ENCODE measurements at regions not wholly inside any gene's neighbourhood (a gene's known extent, or its start where the extent isn't known, plus 50 kb on each side); places are given as distances from the start of the nearest gene placed in this dataset.
"Not testable (repeated sequence)": the region's sequence is repeated elsewhere in the genome, so short reads cannot be mapped to it uniquely, and the experiment has no call there.

DNA sequence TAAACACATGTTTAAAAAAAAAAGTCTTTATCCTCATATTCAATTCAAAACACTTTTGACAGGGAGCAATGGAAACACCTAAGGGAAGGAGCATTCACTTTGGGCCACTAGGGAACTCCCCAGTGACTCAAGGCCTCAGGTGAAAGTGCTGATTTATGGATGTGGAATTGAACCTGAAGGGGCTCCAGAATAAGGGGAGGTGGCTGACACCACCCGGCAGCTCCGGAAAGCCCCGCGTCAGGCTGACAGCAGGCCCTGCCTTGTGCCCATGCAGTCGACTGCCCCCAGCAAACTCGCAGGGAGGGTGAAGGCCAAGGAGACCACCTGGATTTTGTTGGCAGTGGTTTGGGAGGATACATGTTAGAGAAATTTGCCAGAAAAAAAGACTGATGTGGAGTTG, 275.3 kb upstream of the NCKAP5 start:
- no peak for DNase-seq

GRCh38 chr2:133844214-133844892, 276.1 kb upstream of the NCKAP5 start:
- peak; percentile 68 for DNase-seq

DNA sequence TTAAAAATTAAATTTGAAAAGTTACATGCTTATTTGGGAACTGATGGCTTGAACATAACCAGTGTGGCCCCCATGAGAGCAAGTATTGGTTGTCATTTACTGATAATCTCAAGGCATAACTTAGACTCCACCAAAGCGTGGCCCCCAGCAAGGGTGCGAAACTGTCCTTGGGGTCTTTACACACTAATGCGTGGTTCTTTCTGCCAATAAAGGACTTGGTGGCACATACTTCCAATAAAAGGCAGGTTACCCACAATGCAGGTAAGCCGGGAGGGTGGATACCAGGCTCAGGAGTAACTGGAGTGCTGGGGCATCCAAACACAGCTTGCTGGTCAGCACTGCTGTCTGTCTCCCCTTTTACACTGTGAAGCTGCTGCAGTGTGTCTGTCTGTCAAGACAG, 278.2 kb upstream of the NCKAP5 start:
- DNase-seq: no peak

- DNase-seq: no peak
These were observed 279.3 kb upstream of the NCKAP5 start for GRCh38 chr2:133847591-133847990.

DNA sequence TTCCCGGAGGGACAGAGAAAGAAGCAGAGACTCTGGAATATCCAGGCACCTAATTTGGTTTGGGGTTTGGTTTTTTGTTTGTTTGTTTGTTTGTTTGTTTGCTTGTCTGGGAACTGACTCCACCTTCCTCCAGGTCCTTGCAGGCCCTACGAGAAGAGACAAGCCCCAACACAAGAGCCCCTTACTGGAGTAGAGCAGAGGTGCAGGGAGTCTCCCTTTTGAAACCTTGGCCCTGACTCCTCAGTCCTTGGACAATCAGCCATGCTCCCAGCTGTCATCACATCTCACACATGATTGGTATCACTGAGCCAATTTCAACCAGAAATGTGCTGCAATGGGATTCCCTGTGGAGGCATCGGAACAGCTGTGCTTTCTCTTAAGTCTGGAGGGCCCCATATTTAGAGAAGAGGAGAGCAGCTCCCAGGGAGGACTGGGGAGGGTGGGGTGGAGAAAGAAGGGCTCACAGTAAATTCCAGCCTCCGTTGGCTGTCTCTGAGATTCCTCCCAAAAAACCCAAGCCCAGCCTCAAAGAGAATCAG, 279.9 kb upstream of the NCKAP5 start:
- DNase-seq: no peak

- DNase-seq: no peak
These were observed 281.1 kb upstream of the NCKAP5 start for GRCh38 chr2:133849341-133849740.

DNA sequence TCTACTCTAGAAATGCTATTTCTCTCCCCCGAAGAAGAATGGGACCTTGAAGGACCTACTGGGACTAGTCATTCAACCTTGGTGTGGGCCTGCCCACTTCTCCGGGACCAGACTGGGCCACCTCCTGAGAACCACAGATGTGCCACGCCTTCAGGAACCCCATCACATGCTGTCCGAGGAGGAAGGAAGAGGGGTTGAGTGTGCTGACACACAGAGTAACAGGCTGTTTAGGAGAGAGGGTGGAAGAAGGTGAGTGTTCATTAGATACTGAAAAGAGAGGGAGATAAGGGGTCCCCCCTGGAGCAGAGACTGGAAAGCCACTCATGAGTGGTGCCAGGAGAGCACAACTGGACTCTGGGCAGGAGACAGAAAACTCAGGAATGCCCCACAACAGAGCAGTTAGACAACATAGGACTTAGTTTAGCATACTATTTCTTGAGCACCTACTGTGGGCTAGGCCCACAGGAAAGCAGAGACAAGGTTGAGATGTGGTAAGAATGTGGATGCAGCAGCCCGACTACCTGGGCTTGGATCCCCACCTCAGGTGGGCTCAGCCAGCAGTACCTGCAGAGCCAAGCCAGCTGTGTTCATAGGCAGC, 286.4 kb upstream of the NCKAP5 start:
- no peak for DNase-seq

- no peak for DNase-seq
These were observed 287.3 kb upstream of the NCKAP5 start for GRCh38 chr2:133855526-133855925.

- DNase-seq: no peak
These were observed 288.4 kb upstream of the NCKAP5 start for GRCh38 chr2:133856678-133857077.

- no peak for DNase-seq
These were observed 291.3 kb upstream of the NCKAP5 start for GRCh38 chr2:133859578-133859977.

- no peak for DNase-seq
These were observed 294.2 kb upstream of the NCKAP5 start for GRCh38 chr2:133862400-133862977.

- no peak for DNase-seq
These were observed 295.0 kb upstream of the NCKAP5 start for GRCh38 chr2:133863106-133863800.

GRCh38 chr2:133865141-133865540, 296.9 kb upstream of the NCKAP5 start:
- no peak for DNase-seq

- no peak for DNase-seq
These were observed 298.9 kb upstream of the NCKAP5 start for GRCh38 chr2:133867166-133867565.

DNA sequence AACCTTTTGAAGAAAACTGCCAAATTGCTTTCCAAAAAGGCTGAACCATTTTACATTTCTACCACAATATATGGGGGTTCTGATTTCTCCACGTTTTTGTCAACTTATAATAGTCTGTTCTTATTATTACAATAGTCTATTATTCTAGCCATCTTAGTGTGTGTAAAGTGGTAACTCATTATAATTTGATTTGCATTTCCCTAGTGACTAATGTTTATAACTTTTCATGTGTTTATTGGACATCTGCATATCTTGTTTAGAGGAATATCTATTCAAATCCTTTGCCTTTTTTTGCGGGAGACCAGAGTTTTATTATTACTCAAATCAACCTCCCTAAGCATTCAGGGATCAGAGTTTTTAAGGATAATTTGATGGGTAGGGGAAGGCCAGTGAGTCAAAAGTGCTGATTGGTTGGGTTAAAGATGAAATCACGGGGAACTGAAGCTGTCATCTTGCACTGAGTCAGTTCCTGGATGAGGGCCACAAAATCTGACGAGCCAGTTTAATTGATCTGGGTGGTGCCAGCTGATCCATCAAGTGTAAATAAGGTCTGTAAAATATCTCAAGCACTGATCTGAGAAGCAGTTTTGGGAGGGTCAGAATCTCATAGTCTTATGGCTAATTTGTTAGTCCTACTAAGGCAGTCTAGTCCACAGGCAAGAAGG, 303.4 kb upstream of the NCKAP5 start:
- no peak for DNase-seq

DNA sequence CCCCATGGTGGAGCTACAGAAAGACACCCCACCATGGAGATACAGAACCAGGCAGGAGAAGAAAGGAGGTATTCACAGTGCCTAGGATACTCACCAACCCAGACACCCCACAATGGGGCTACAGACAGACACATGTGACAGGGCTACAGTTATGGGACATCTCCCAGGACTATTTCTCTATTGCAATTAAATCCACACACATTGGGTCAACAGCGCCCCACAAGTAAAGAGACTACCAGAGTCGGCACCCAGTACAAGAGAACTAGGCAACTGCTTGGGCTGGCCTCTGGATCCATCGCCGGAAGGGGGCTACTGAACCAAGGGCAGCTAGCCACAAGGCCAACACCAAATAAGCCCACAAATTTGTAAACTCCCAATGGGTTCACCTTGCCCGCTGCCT, 310.1 kb upstream of the NCKAP5 start:
- DNase-seq: no peak

- DNase-seq: no peak
These were observed 311.4 kb upstream of the NCKAP5 start for GRCh38 chr2:133879703-133880102.

GRCh38 chr2:133882159-133882558, 313.9 kb upstream of the NCKAP5 start:
- not testable (repeated sequence) for DNase-seq

DNA sequence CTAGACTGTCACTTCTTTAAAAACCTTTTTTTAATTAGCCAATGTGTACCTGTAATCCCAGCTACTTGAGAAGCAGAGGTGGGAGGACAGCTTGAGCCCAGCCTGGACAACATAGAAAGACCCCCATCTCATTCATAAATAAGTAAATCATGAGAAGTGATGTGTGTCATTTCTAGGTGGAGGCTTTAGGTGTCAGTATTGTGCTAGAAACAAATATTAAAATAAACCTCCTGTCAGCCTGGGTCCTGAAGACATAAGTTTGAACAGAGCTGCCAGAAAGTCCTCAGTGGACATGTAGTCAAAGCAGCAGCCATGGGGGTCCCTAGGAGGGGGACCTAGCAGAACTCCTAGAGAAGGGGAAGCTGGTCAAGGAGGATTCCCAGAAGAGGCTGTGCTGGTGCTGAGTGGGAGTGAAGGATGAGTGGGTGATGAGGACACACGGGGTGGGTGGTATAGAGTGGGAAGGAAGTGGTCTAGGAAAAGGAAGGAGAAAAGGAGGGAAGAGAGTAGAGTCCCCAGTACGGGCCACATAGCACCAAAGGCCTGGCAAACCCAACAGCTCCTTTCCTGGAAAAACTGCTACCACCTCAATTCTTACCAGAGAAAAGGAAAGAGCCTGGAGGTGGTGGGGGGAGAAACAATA, 316.6 kb upstream of the NCKAP5 start:
- peak; percentile 26 for DNase-seq

DNA sequence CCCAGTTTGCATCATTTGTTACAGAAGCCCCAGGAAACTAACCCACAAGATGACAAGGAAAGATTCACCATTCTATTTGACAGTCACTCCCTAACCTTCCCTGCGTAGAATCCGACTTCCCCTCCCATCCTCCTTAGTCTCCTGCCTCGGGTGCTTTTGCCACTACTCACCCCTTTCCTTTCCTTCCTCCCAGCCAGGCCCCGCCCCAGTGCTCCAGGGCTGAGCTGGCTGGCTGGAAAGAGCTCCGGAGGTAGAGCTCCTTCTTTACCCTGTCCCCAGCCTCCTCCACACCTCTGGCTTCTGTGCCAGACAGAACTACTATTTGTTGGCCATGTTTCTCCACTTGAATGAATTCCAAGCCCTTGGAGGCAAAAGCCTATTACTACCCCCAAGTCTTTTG, 317.6 kb upstream of the NCKAP5 start:
- DNase-seq: no peak

- peak; percentile 79 for DNase-seq
These were observed 318.7 kb upstream of the NCKAP5 start for GRCh38 chr2:133886735-133887675.

DNA sequence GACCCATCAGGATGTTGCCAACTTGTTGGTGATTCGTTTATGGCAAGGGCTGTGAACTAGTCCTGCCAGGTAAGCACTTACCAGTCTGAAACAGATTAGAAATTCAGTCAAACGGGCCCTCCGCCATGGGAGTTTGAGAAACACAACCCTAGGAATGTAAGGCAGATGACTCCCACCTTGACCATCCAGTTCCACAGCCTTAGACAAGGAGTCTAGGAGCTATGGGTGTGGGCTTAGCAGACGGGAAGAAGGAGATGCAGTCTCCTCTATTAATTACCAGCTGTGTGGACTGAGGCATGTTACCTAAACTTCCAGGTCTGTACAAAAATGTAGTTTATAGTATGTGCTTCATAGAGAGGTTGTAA, 319.4 kb upstream of the NCKAP5 start:
- DNase-seq: no peak

All from amniotic stem cell (primary cell).